ENCODE measurements at regions not wholly inside any gene's neighbourhood (a gene's known extent, or its start where the extent isn't known, plus 50 kb on each side); places are given as distances from the start of the nearest gene placed in this dataset.

DNA sequence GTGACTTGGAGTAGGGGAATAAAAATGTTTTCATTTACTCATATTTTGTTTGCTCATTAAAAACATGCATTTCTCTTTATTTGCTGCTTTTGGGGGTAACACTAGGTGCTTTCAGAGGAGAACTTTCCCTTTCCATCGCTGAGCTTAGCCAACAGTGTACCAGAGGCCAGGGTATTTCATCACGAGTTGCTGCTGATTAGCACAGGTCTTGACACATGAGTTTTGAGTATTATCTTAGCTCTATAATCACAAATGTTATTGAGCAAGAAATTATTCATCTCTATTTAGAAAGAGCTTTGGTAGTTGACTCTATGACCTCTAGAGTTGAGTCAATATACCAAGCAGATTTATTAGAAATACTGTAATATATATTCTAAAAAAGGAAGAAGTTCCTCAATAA, 375.9 kb downstream of the NXPH1 start:
- TF ChIP-seq POLR2AphosphoS5 (IDR thresholded peaks at IDR 0.05; ENCODE audit: low read depth, low read length) (no peak), FOXP2 (optimal IDR thresholded peaks at IDR 0.05; ENCODE audit: borderline replicate concordance, extremely low read depth, extremely low read length, insufficient read depth) (no peak), TAF1 (IDR thresholded peaks at IDR 0.05; ENCODE audit: borderline replicate concordance, insufficient read depth, low read length) (no peak), SIN3A (IDR thresholded peaks at IDR 0.05; ENCODE audit: borderline replicate concordance, insufficient read depth, low read length) (no peak)
- TF ChIP-seq, protein P1, sequence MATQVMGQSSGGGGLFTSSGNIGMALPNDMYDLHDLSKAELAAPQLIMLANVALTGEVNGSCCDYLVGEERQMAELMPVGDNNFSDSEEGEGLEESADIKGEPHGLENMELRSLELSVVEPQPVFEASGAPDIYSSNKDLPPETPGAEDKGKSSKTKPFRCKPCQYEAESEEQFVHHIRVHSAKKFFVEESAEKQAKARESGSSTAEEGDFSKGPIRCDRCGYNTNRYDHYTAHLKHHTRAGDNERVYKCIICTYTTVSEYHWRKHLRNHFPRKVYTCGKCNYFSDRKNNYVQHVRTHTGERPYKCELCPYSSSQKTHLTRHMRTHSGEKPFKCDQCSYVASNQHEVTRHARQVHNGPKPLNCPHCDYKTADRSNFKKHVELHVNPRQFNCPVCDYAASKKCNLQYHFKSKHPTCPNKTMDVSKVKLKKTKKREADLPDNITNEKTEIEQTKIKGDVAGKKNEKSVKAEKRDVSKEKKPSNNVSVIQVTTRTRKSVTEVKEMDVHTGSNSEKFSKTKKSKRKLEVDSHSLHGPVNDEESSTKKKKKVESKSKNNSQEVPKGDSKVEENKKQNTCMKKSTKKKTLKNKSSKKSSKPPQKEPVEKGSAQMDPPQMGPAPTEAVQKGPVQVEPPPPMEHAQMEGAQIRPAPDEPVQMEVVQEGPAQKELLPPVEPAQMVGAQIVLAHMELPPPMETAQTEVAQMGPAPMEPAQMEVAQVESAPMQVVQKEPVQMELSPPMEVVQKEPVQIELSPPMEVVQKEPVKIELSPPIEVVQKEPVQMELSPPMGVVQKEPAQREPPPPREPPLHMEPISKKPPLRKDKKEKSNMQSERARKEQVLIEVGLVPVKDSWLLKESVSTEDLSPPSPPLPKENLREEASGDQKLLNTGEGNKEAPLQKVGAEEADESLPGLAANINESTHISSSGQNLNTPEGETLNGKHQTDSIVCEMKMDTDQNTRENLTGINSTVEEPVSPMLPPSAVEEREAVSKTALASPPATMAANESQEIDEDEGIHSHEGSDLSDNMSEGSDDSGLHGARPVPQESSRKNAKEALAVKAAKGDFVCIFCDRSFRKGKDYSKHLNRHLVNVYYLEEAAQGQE (IDR thresholded peaks at IDR 0.05; ENCODE audit: insufficient read depth in 1 of 2, low read depth in 2 of 2, low read length in 2 of 2) = no peak

DNA sequence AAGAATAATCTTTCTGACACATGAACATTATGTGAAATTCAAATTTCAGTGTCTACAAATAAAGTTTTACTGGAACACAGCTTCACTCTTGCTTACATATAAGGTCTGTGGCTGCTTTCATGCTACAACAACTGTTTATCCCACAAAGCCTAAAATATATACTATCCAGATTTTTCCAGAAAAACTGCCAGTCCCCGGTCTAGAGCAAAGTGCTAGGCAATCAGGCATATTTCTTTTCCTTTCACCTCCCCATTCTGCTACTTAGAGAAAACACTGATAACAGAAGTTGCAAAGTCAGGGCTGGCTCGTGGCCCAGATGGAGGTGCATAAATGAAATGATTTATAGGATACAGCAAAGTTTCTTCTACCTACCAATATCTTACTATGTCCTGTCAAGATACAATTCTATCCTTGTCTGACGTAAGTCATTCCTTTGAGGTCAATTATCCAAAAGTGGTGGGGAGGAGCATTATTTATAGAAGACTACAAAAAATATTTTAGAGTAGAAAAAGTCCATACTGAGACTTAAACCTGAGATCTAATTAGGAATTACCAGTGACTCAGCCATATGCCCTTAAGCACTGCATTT, 384.1 kb downstream of the NXPH1 start:
- TF ChIP-seq TAF1 (IDR thresholded peaks at IDR 0.05; ENCODE audit: borderline replicate concordance, insufficient read depth, low read length) (no peak), FOXP2 (optimal IDR thresholded peaks at IDR 0.05; ENCODE audit: borderline replicate concordance, extremely low read depth, extremely low read length, insufficient read depth) (no peak), POLR2AphosphoS5 (IDR thresholded peaks at IDR 0.05; ENCODE audit: low read depth, low read length) (no peak), SIN3A (IDR thresholded peaks at IDR 0.05; ENCODE audit: borderline replicate concordance, insufficient read depth, low read length) (no peak)
- TF ChIP-seq, protein P1 (IDR thresholded peaks at IDR 0.05; ENCODE audit: insufficient read depth in 1 of 2, low read depth in 2 of 2, low read length in 2 of 2) = no peak

GRCh38 chr7:8818406-8818805, 385.0 kb downstream of the NXPH1 start:
- no peak for TF ChIP-seq POLR2AphosphoS5 (IDR thresholded peaks at IDR 0.05; ENCODE audit: low read depth, low read length)

GRCh38 chr7:8822595-8822994, 389.2 kb downstream of the NXPH1 start:
- TF ChIP-seq TAF1 (IDR thresholded peaks at IDR 0.05; ENCODE audit: borderline replicate concordance, insufficient read depth, low read length) (no peak), POLR2AphosphoS5 (IDR thresholded peaks at IDR 0.05; ENCODE audit: low read depth, low read length) (no peak), SIN3A (IDR thresholded peaks at IDR 0.05; ENCODE audit: borderline replicate concordance, insufficient read depth, low read length) (no peak), FOXP2 (optimal IDR thresholded peaks at IDR 0.05; ENCODE audit: borderline replicate concordance, extremely low read depth, extremely low read length, insufficient read depth) (no peak)
- TF ChIP-seq, protein P1 (IDR thresholded peaks at IDR 0.05; ENCODE audit: insufficient read depth in 1 of 2, low read depth in 2 of 2, low read length in 2 of 2) = no peak

- TF ChIP-seq SIN3A (IDR thresholded peaks at IDR 0.05; ENCODE audit: borderline replicate concordance, insufficient read depth, low read length) (no peak), TAF1 (IDR thresholded peaks at IDR 0.05; ENCODE audit: borderline replicate concordance, insufficient read depth, low read length) (no peak), POLR2AphosphoS5 (IDR thresholded peaks at IDR 0.05; ENCODE audit: low read depth, low read length) (no peak), FOXP2 (optimal IDR thresholded peaks at IDR 0.05; ENCODE audit: borderline replicate concordance, extremely low read depth, extremely low read length, insufficient read depth) (no peak)
- TF ChIP-seq, protein P1 (IDR thresholded peaks at IDR 0.05; ENCODE audit: insufficient read depth in 1 of 2, low read depth in 2 of 2, low read length in 2 of 2) = no peak
Observed at GRCh38 chr7:8823486-8823885, 390.1 kb downstream of the NXPH1 start.

Measured in PFSK-1 (cell line).